ENCODE measurements at regions not wholly inside any gene's neighbourhood (a gene's known extent, or its start where the extent isn't known, plus 50 kb on each side); places are given as distances from the start of the nearest gene placed in this dataset.

DNA sequence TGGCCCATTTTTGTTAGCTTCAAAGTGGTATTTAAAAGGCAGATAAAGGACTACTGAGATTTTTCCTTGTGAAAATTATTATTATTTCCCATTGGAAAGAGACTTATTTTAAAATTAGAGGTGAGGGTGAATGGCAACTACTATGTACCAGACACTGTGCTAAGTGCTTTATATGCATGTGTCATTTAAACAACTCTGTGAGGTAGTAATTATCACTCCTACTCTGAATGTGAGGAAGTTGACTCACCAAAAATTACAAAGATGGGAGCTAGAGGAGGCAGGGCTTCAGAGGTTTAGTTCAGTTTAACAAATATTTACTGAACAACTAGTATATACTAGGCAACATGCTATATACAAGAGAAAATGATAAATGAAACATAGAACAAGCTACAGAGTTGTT lies 78.2 kb downstream of the MSL3 start:
- H3K27ac ChIP-seq, result no peak overlapping the region
- in situ Hi-C loops (cut with MboI), result no loop called here
- no peak overlapping the region for H3K9ac ChIP-seq
- H3K4me2 ChIP-seq (ENCODE audit: unreplicated experiment), result no peak overlapping the region
- H2AFZ ChIP-seq, result no peak overlapping the region
- no peaks in the 10 kb centered on the region for H4K20me1 ChIP-seq (ENCODE audit: insufficient read depth)
- no peaks in the 10 kb centered on the region for H3K4me1 ChIP-seq (ENCODE audit: insufficient read depth)
- no peaks in the 10 kb centered on the region for H3K9me2 ChIP-seq (ENCODE audit: insufficient read depth)
- H3K36me3 ChIP-seq (ENCODE audit: low read depth), result no peaks in the 10 kb centered on the region
- no peaks in the 10 kb centered on the region for H3K27me3 ChIP-seq (replicated peaks; ENCODE audit: insufficient read depth)
- no peak for DNase-seq
- no peaks in the 10 kb centered on the region for H3K79me2 ChIP-seq (ENCODE audit: insufficient read depth)
- H3K9me3 ChIP-seq (ENCODE audit: low read depth), result no peaks in the 10 kb centered on the region
- TF ChIP-seq EZH2phosphoT487 (IDR thresholded peaks at IDR 0.05; ENCODE audit: insufficient read depth, low read depth) (no peak), EZH2 (IDR thresholded peaks at IDR 0.05; ENCODE audit: insufficient read depth, poor library complexity, severe bottlenecking) (no peak)
- H3K4me3 ChIP-seq, result no peak overlapping the region
- H3F3A ChIP-seq (ENCODE audit: insufficient read depth), result no peaks in the 10 kb centered on the region

- DNase-seq, result no peak
- no peak overlapping the region for H3K4me3 ChIP-seq
- no peaks in the 10 kb centered on the region for H3K4me1 ChIP-seq (ENCODE audit: insufficient read depth)
- no peaks in the 10 kb centered on the region for H3K36me3 ChIP-seq (ENCODE audit: low read depth)
- H3K79me2 ChIP-seq (ENCODE audit: insufficient read depth), result no peaks in the 10 kb centered on the region
- in situ Hi-C loops (cut with MboI), result no loop called here
- TF ChIP-seq EZH2 (IDR thresholded peaks at IDR 0.05; ENCODE audit: insufficient read depth, poor library complexity, severe bottlenecking) (no peak), EZH2phosphoT487 (IDR thresholded peaks at IDR 0.05; ENCODE audit: insufficient read depth, low read depth) (no peak)
- H2AFZ ChIP-seq, result no peak overlapping the region
- H3K9me2 ChIP-seq (ENCODE audit: insufficient read depth), result no peaks in the 10 kb centered on the region
- no peaks in the 10 kb centered on the region for H4K20me1 ChIP-seq (ENCODE audit: insufficient read depth)
- H3K27me3 ChIP-seq (replicated peaks; ENCODE audit: insufficient read depth), result no peaks in the 10 kb centered on the region
- H3K4me2 ChIP-seq (ENCODE audit: unreplicated experiment), result no peak overlapping the region
- H3F3A ChIP-seq (ENCODE audit: insufficient read depth), result no peaks in the 10 kb centered on the region
- 6 to 8% methylated on average over 3 of the region's 3 CpGs for WGBS, 2 experiments (ENCODE audit: low coverage in 1 of 2, low lambda C conversion rate in 2 of 2, missing lambda C conversion rate in 2 of 2)
- no peak overlapping the region for H3K27ac ChIP-seq
- H3K9ac ChIP-seq, result no peak overlapping the region
- H3K9me3 ChIP-seq (ENCODE audit: low read depth), result no peaks in the 10 kb centered on the region
Measured at GRCh38 chrX:11837437-11837836, 79.4 kb downstream of the MSL3 start.

- H3K9ac ChIP-seq, result no peak overlapping the region
- no peaks in the 10 kb centered on the region for H3K9me3 ChIP-seq (ENCODE audit: low read depth)
- H3K4me2 ChIP-seq (ENCODE audit: unreplicated experiment), result no peak overlapping the region
- DNase-seq, result no peak
- H2AFZ ChIP-seq, result no peak overlapping the region
- 53 to 67% methylated on average over 2 of the region's 2 CpGs for WGBS, 2 experiments (ENCODE audit: low coverage in 1 of 2, low lambda C conversion rate in 2 of 2, missing lambda C conversion rate in 2 of 2)
- no peaks in the 10 kb centered on the region for H3K9me2 ChIP-seq (ENCODE audit: insufficient read depth)
- H3K27ac ChIP-seq, result no peak overlapping the region
- no peaks in the 10 kb centered on the region for H4K20me1 ChIP-seq (ENCODE audit: insufficient read depth)
- H3K79me2 ChIP-seq (ENCODE audit: insufficient read depth), result no peaks in the 10 kb centered on the region
- H3K4me1 ChIP-seq (ENCODE audit: insufficient read depth), result no peaks in the 10 kb centered on the region
- H3K27me3 ChIP-seq (replicated peaks; ENCODE audit: insufficient read depth), result no peaks in the 10 kb centered on the region
- no peaks in the 10 kb centered on the region for H3K36me3 ChIP-seq (ENCODE audit: low read depth)
- in situ Hi-C loops (cut with MboI), result no loop called here
- TF ChIP-seq EZH2 (IDR thresholded peaks at IDR 0.05; ENCODE audit: insufficient read depth, poor library complexity, severe bottlenecking) (no peak), EZH2phosphoT487 (IDR thresholded peaks at IDR 0.05; ENCODE audit: insufficient read depth, low read depth) (no peak)
- H3F3A ChIP-seq (ENCODE audit: insufficient read depth), result no peaks in the 10 kb centered on the region
- no peak overlapping the region for H3K4me3 ChIP-seq
Measured at GRCh38 chrX:11864171-11864570, 106.1 kb downstream of the MSL3 start.

GRCh38 chrX:11867610-11868345 lies 109.7 kb downstream of the MSL3 start:
- Histone ChIP-seq H3K27me3 (replicated peaks; ENCODE audit: insufficient read depth) (no peaks in the 10 kb centered on the region), H3K9ac (no peak overlapping the region), H4K20me1 (ENCODE audit: insufficient read depth) (no peaks in the 10 kb centered on the region), H3K27ac (no peak overlapping the region), H3K4me3 (no peak overlapping the region), H3K9me3 (ENCODE audit: low read depth) (no peaks in the 10 kb centered on the region), H3K9me2 (ENCODE audit: insufficient read depth) (no peaks in the 10 kb centered on the region), H3K36me3 (ENCODE audit: low read depth) (no peaks in the 10 kb centered on the region), H3K4me1 (ENCODE audit: insufficient read depth) (no peaks in the 10 kb centered on the region), H3K4me2 (ENCODE audit: unreplicated experiment) (no peak overlapping the region), H3F3A (ENCODE audit: insufficient read depth) (no peaks in the 10 kb centered on the region), H2AFZ (no peak overlapping the region), H3K79me2 (ENCODE audit: insufficient read depth) (no peaks in the 10 kb centered on the region)
- in situ Hi-C loops (cut with MboI), result no loop called here
- 24 to 31% methylated on average over 7 of the region's 7 CpGs for WGBS, 2 experiments (ENCODE audit: low coverage in 1 of 2, low lambda C conversion rate in 2 of 2, missing lambda C conversion rate in 2 of 2)
- no peak for DNase-seq
- TF ChIP-seq EZH2 (IDR thresholded peaks at IDR 0.05; ENCODE audit: insufficient read depth, poor library complexity, severe bottlenecking), result no peak
- TF ChIP-seq EZH2phosphoT487 (IDR thresholded peaks at IDR 0.05; ENCODE audit: insufficient read depth, low read depth), result no peak

GRCh38 chrX:11870789-11871188 lies 112.8 kb downstream of the MSL3 start:
- H3K4me2 ChIP-seq (ENCODE audit: unreplicated experiment), result no peak overlapping the region
- DNase-seq, result no peak
- WGBS, 2 experiments (ENCODE audit: low coverage in 1 of 2, low lambda C conversion rate in 2 of 2, missing lambda C conversion rate in 2 of 2), result 4 to 10% methylated on average over 2 of the region's 2 CpGs
- no peak overlapping the region for H3K27ac ChIP-seq
- H3K27me3 ChIP-seq (replicated peaks; ENCODE audit: insufficient read depth), result no peaks in the 10 kb centered on the region
- no peaks in the 10 kb centered on the region for H3K9me2 ChIP-seq (ENCODE audit: insufficient read depth)
- no peak overlapping the region for H2AFZ ChIP-seq
- no peaks in the 10 kb centered on the region for H4K20me1 ChIP-seq (ENCODE audit: insufficient read depth)
- TF ChIP-seq EZH2phosphoT487 (IDR thresholded peaks at IDR 0.05; ENCODE audit: insufficient read depth, low read depth) (no peak), EZH2 (IDR thresholded peaks at IDR 0.05; ENCODE audit: insufficient read depth, poor library complexity, severe bottlenecking) (no peak)
- no peaks in the 10 kb centered on the region for H3K9me3 ChIP-seq (ENCODE audit: low read depth)
- H3K4me1 ChIP-seq (ENCODE audit: insufficient read depth), result no peaks in the 10 kb centered on the region
- no peaks in the 10 kb centered on the region for H3F3A ChIP-seq (ENCODE audit: insufficient read depth)
- no peaks in the 10 kb centered on the region for H3K79me2 ChIP-seq (ENCODE audit: insufficient read depth)
- no peak overlapping the region for H3K9ac ChIP-seq
- in situ Hi-C loops (cut with MboI), result no loop called here
- no peaks in the 10 kb centered on the region for H3K36me3 ChIP-seq (ENCODE audit: low read depth)
- H3K4me3 ChIP-seq, result no peak overlapping the region

Data from GM23248 (cell line).